ENCODE measurements at regions not wholly inside any gene's neighbourhood (a gene's known extent, or its start where the extent isn't known, plus 50 kb on each side); places are given as distances from the start of the nearest gene placed in this dataset.

DNA sequence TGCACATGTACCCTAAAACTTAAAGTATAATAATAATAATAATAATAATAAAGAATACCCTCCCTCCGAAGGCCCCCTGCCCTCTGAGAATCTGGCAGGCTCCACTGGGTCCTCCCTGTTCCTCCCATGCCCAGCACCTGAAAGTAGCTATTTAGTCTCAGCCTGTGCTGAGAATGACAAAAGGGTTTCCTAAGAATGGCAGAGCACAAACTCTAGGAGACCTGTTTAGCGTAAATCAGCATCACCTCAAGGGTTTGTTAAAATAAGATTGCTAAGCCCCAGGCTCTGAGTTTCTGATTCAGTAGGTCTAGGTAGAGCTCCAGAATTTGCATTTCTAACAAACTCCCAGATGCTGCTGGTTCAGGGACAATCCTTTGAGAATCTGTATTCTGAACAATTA, 606.8 kb upstream of the CDH11 start:
- Histone ChIP-seq H3K9me3 (ENCODE audit: low read depth, low read length) (no peaks in the 10 kb centered on the region), H3K36me3 (ENCODE audit: insufficient read depth, low read length) (no peaks in the 10 kb centered on the region), H3K9ac (ENCODE audit: insufficient read length) (no peak overlapping the region), H3K27ac (no peak overlapping the region), H3K4me3 (no peak overlapping the region)
- no peak for TF ChIP-seq POLR2AphosphoS5 (IDR thresholded peaks at IDR 0.05; ENCODE audit: borderline replicate concordance, low read depth, low read length)
- TF ChIP-seq EZH2 (IDR thresholded peaks at IDR 0.05), result no peak
- no peak for TF ChIP-seq FOXP2 (optimal IDR thresholded peaks at IDR 0.05; ENCODE audit: control extremely low read depth, extremely low read length, insufficient read depth)
- DNase-seq (ENCODE audit: low read depth, low spot score), result no peak

DNA sequence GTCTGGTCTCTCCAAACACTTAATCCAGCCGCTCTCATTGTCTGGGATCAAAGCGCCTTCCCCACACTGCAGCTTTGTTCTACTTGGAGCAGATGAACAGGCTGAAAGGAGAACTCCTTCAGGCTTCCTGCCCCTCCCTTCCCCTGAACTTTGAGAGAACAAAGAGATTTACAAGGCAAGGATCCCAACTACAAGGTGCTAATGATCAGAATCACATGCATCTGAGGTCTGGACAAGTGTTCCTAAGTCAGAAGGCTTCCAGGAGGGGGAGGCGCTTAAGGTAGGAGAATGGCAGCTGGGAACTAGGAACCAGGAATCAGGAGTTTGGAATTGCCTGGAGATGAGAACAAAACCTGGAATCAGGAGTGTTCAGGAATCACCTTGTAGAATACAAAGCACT, 606.3 kb upstream of the CDH11 start:
- Histone ChIP-seq H3K27ac (no peak overlapping the region), H3K36me3 (ENCODE audit: insufficient read depth, low read length) (no peaks in the 10 kb centered on the region)
- DNase-seq (ENCODE audit: low read depth, low spot score), result no peak

DNA sequence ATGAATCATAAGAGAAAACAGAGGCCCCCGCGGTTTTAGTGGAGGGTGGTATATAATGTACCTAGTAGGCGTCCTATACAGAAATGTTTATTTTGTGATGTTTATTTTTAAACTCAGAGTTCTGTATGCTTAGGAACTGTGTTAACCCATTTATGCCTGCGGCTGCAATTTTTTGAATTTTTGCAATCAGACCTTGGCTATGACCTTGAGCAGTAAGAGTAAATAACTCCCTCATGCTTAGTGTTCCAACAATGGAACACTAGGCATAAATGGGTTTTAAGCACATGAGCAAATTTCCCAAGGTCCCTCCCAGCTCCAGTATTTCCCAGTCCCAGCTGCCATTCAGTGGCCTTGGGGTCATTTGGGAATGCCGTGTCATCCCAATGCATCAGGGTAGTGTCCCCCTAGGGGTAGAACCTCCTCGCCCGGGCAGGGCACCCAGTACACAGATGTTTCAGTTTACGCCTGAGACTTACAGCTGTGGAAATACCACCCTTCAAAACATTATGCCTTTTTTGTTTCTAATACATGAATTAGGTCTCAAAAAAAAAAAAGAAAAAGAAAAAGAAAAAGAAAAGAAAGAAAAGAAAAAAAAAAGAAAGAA, 605.8 kb upstream of the CDH11 start:
- no peak overlapping the region for H3K9ac ChIP-seq (ENCODE audit: insufficient read length)
- H3K36me3 ChIP-seq (ENCODE audit: insufficient read depth, low read length), result no peaks in the 10 kb centered on the region
- no peak overlapping the region for H3K27ac ChIP-seq
- no peaks in the 10 kb centered on the region for H3K9me3 ChIP-seq (ENCODE audit: low read depth, low read length)
- DNase-seq (ENCODE audit: low read depth, low spot score), result no peak
- TF ChIP-seq EZH2 (IDR thresholded peaks at IDR 0.05), result no peak
- no peak for TF ChIP-seq FOXP2 (optimal IDR thresholded peaks at IDR 0.05; ENCODE audit: control extremely low read depth, extremely low read length, insufficient read depth)
- TF ChIP-seq POLR2AphosphoS5 (IDR thresholded peaks at IDR 0.05; ENCODE audit: borderline replicate concordance, low read depth, low read length), result no peak
- H3K4me3 ChIP-seq, result no peak overlapping the region

More for the DNA sequence above, 606.3 kb upstream of the CDH11 start:
- Histone ChIP-seq H3K4me3 (no peak overlapping the region), H3K9ac (ENCODE audit: insufficient read length) (no peak overlapping the region), H3K9me3 (ENCODE audit: low read depth, low read length) (no peaks in the 10 kb centered on the region)
- TF ChIP-seq FOXP2 (optimal IDR thresholded peaks at IDR 0.05; ENCODE audit: control extremely low read depth, extremely low read length, insufficient read depth), result no peak
- no peak for TF ChIP-seq EZH2 (IDR thresholded peaks at IDR 0.05)
- no peak for TF ChIP-seq POLR2AphosphoS5 (IDR thresholded peaks at IDR 0.05; ENCODE audit: borderline replicate concordance, low read depth, low read length)

DNA sequence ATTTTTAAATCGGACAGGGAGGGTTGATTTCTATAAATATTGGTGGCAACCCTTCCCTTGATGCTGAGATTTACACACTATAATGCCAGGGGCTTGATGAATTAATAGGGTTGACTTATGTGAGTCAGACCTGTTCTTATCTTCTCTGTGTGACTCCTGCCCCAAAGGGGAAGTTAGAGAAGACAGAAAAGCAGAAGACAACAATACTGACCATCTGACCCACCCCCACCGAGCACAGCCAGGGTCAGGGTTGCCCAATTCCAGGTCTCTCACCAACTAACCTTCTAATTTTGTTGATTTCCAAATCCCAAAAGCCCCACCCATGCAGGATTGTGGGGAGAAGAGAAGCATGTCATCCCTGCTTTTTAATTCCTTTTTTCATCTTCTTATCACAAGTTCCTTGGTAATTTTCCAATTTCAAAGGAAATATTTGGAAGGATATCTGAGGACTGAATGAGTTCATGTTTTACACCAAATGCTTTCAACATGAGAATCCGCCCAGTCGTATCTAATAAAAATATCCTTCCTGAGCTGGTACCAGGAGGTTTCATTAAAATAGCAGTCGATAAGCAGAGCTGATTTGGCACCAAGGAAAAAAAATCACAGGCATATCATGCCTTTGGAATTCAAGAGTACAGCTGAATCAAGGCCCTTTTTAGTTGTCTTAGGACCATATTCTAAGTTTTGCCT, 603.4 kb upstream of the CDH11 start:
- Histone ChIP-seq H3K9me3 (ENCODE audit: low read depth, low read length) (no peaks in the 10 kb centered on the region), H3K9ac (ENCODE audit: insufficient read length) (no peak overlapping the region), H3K27ac (no peak overlapping the region), H3K4me3 (no peak overlapping the region), H3K36me3 (ENCODE audit: insufficient read depth, low read length) (no peaks in the 10 kb centered on the region)
- no peak for DNase-seq (ENCODE audit: low read depth, low spot score)
- TF ChIP-seq EZH2 (IDR thresholded peaks at IDR 0.05) (no peak), POLR2AphosphoS5 (IDR thresholded peaks at IDR 0.05; ENCODE audit: borderline replicate concordance, low read depth, low read length) (no peak), FOXP2 (optimal IDR thresholded peaks at IDR 0.05; ENCODE audit: control extremely low read depth, extremely low read length, insufficient read depth) (no peak)

DNA sequence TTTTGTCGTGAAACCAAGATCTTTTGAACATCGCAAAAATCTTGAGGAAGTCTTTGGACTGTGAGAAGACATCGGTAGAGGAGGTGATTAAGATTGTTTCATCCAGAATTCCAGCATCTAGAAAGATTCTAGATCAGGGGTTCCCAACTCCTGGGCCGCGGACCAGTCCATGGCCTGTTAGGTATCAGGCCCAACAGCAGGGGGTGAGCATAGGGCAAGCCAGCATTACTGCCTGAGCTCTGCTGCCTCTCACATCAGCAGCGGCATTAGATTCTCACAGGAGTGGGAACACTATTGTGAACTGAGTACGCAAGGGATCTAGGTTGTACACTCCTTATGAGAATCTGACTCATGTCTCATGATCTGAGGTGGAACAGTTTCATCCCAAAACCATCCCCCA, 600.6 kb upstream of the CDH11 start:
- TF ChIP-seq POLR2AphosphoS5 (IDR thresholded peaks at IDR 0.05; ENCODE audit: borderline replicate concordance, low read depth, low read length) (no peak), EZH2 (IDR thresholded peaks at IDR 0.05) (no peak), FOXP2 (optimal IDR thresholded peaks at IDR 0.05; ENCODE audit: control extremely low read depth, extremely low read length, insufficient read depth) (no peak)
- Histone ChIP-seq H3K9me3 (ENCODE audit: low read depth, low read length) (no peaks in the 10 kb centered on the region), H3K27ac (no peak overlapping the region), H3K36me3 (ENCODE audit: insufficient read depth, low read length) (no peaks in the 10 kb centered on the region), H3K4me3 (no peak overlapping the region), H3K9ac (ENCODE audit: insufficient read length) (no peak overlapping the region)
- DNase-seq (ENCODE audit: low read depth, low spot score), result no peak

DNA sequence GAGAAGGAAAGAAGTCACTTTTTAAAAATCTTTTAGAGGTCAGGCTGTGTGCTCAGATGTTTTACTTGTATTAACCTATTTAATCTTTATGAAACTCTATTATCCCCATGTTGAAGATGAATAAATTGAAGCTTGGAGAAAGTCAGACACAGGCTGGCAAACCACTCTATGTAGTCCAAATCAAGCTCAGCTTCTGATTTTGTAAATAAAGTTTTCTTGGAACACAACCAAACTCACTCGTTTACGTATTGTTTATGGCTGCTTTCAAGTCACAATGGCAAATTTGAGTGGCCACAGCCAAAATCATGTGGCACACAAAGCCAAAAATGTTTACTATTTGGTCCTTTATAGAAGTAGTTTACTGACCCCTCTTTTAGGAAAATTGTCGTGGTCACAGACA, 596.0 kb upstream of the CDH11 start:
- Histone ChIP-seq H3K36me3 (ENCODE audit: insufficient read depth, low read length) (no peaks in the 10 kb centered on the region), H3K9ac (ENCODE audit: insufficient read length) (no peak overlapping the region), H3K9me3 (ENCODE audit: low read depth, low read length) (no peaks in the 10 kb centered on the region), H3K4me3 (no peak overlapping the region), H3K27ac (no peak overlapping the region)
- no peak for DNase-seq (ENCODE audit: low read depth, low spot score)
- TF ChIP-seq FOXP2 (optimal IDR thresholded peaks at IDR 0.05; ENCODE audit: control extremely low read depth, extremely low read length, insufficient read depth) (no peak), EZH2 (IDR thresholded peaks at IDR 0.05) (no peak), POLR2AphosphoS5 (IDR thresholded peaks at IDR 0.05; ENCODE audit: borderline replicate concordance, low read depth, low read length) (no peak)

DNA sequence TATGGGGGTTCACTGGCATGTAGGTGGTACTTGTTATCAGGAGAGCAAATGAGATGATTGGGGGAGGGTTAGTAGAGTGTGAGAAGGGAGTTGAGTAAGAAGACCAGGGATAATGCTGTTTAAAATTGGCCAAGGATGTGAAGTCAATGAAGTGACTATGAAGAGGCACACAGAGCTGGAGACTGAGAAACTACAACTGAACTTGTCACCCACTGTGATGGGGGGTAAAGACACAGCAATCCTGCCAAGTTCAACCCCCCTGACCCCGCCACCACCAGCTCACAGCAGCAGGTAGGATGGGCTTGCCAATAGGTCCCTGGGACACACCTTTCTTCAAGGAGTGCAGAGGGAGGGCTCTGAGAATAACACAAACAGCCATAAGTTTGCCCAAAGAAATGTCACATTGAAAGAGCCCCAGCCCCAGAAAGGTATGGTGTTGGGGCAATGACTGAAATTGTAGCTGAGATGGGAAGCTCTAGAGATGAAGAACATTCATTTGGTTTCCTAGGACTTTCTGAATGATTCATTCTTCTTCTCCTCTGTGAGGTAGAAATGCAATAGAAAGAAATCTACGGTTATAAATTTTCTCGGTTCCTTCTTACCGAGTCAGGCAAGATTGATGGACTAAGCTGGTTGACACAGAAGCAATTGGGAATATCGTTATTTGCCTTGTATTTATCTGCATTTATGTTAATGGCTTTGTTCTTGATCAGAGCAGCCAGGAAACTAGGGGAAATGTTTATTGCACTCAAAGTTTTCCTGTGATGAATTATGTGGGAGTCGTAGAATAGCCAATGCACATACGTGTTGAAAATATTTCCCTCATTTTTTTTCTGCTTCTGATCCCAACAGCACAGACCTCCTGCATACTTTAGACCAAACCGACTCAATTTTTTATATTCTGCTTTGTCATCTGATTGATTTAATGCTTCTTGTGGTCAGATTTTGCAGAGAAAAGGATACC, 595.2 kb upstream of the CDH11 start:
- no peaks in the 10 kb centered on the region for H3K9me3 ChIP-seq (ENCODE audit: low read depth, low read length)
- DNase-seq (ENCODE audit: low read depth, low spot score), result no peak
- no peaks in the 10 kb centered on the region for H3K36me3 ChIP-seq (ENCODE audit: insufficient read depth, low read length)
- H3K4me3 ChIP-seq, result no peak overlapping the region
- no peak overlapping the region for H3K9ac ChIP-seq (ENCODE audit: insufficient read length)
- TF ChIP-seq FOXP2 (optimal IDR thresholded peaks at IDR 0.05; ENCODE audit: control extremely low read depth, extremely low read length, insufficient read depth) (no peak), EZH2 (IDR thresholded peaks at IDR 0.05) (no peak), POLR2AphosphoS5 (IDR thresholded peaks at IDR 0.05; ENCODE audit: borderline replicate concordance, low read depth, low read length) (no peak)
- no peak overlapping the region for H3K27ac ChIP-seq

DNA sequence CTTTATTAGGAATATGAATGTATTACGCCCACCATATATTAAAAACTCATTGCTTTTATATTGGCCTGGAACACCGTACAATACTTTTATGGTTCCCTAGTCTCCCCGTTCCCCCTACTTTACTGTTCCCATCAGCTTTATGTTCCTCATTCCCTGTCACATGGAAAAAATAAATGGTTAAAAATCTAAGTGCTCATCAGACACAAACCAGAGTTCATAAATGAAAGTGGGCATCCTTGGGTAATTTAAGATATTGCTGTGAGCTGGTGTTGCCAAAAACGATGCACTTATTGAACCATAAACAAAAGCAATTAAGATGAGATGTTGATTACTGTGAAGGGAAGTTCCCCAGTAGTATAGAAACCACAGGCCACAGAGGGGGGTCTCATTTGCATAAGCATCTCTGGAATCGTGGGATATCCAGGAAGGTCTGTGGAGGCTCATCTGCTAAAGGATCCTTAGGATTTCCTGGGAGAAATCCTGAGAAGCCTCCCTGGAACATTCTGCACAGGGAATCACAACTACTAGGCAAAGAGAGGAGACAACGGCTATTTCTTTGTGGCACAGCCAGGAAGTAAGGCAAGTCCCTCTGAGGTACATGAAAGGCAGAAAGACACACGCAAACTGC, 591.4 kb upstream of the CDH11 start:
- no peak for TF ChIP-seq POLR2AphosphoS5 (IDR thresholded peaks at IDR 0.05; ENCODE audit: borderline replicate concordance, low read depth, low read length)
- no peak for TF ChIP-seq FOXP2 (optimal IDR thresholded peaks at IDR 0.05; ENCODE audit: control extremely low read depth, extremely low read length, insufficient read depth)
- no peak for TF ChIP-seq EZH2 (IDR thresholded peaks at IDR 0.05)
- Histone ChIP-seq H3K36me3 (ENCODE audit: insufficient read depth, low read length) (no peaks in the 10 kb centered on the region), H3K9me3 (ENCODE audit: low read depth, low read length) (no peaks in the 10 kb centered on the region), H3K27ac (no peak overlapping the region), H3K9ac (ENCODE audit: insufficient read length) (no peak overlapping the region), H3K4me3 (no peak overlapping the region)
- no peak for DNase-seq (ENCODE audit: low read depth, low spot score)
